Vagina (tissue), 2 donors: ENCODE measurements at regions not wholly inside any gene's neighbourhood (a gene's known extent, or its start where the extent isn't known, plus 50 kb on each side); places are given as distances from the start of the nearest gene placed in this dataset.
A peak's percentile ranks its signal among the peaks of the same experiment; 100 is the strongest.

Experiments
- POLR2A ChIP-seq, 2 donors: fragments of 450-650 bp; IDR thresholded peaks; one replicate each; pipeline ENCODE4 v1.6.1; 2017; ENCODE audit warnings: antibody characterized with exemption in 2 of 2, mild to moderate bottlenecking in 2 of 2, moderate library complexity in 2 of 2
- POLR2AphosphoS5 ChIP-seq, 2 donors: sonication (generic); formaldehyde crosslinking; IDR thresholded peaks; one replicate each; pipeline ENCODE4 v1.9.0; 2017; ENCODE audit warnings: antibody characterized with exemption in 2 of 2, mild to moderate bottlenecking in 2 of 2, low read depth in 1 of 2; ENCODE audit not compliant: insufficient read depth in 1 of 2
- TF ChIP-seq, protein P1 (sequence below), 3 experiments: fragments of 450-650 bp in 2 of 3; fragments of 200-600 bp in 1 of 3; sonication (generic) in 1 of 3; IDR thresholded peaks; one replicate each; pipeline ENCODE4 v1.5.1; 2017 to 2019; ENCODE audit warnings: antibody characterized with exemption in 3 of 3, mild to moderate bottlenecking in 2 of 3, moderate library complexity in 2 of 3

DNA sequence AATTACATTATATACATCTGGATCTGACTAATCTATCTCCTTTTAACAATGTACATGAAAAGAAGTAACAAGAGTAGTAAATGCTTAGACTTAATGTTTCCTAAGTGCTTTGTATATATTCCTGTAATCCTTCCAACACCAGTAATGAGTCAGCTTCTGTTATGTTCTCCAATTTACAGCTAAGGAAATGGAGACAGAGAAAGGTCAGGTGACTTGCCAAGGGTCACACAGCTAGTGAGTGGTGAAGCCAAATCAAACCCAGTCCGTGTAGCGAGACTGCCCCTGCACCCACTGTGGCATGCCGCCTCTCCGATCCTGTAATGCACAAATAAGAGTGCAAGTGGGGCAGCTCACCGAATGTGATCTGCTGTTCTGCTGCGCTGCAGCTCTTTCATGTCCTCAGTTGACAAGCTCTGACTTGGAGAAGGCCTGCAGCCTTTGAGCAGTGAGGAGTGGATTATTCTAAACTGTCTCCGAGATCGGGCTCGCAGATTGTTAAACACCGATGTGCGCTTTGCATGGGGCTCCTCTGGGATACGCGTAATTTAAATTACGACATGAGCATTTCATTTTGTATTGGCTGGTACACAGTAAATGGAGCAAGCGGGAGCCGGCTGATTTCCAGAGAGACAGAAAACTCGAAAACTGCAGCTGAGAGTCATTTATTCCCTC, 65.1 kb upstream of the KTN1 start:
- TF ChIP-seq, protein P1, sequence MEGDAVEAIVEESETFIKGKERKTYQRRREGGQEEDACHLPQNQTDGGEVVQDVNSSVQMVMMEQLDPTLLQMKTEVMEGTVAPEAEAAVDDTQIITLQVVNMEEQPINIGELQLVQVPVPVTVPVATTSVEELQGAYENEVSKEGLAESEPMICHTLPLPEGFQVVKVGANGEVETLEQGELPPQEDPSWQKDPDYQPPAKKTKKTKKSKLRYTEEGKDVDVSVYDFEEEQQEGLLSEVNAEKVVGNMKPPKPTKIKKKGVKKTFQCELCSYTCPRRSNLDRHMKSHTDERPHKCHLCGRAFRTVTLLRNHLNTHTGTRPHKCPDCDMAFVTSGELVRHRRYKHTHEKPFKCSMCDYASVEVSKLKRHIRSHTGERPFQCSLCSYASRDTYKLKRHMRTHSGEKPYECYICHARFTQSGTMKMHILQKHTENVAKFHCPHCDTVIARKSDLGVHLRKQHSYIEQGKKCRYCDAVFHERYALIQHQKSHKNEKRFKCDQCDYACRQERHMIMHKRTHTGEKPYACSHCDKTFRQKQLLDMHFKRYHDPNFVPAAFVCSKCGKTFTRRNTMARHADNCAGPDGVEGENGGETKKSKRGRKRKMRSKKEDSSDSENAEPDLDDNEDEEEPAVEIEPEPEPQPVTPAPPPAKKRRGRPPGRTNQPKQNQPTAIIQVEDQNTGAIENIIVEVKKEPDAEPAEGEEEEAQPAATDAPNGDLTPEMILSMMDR (IDR thresholded peaks at IDR 0.05): no peak
- TF ChIP-seq POLR2AphosphoS5 (IDR thresholded peaks at IDR 0.05; ENCODE audit: insufficient read depth in 1 of 2, low read depth in 1 of 2): peak in 1 of 2 donors; percentile 26
- TF ChIP-seq POLR2A (IDR thresholded peaks at IDR 0.05): no peak
